ENCODE measurements at regions not wholly inside any gene's neighbourhood (a gene's known extent, or its start where the extent isn't known, plus 50 kb on each side); places are given as distances from the start of the nearest gene placed in this dataset.

DNA sequence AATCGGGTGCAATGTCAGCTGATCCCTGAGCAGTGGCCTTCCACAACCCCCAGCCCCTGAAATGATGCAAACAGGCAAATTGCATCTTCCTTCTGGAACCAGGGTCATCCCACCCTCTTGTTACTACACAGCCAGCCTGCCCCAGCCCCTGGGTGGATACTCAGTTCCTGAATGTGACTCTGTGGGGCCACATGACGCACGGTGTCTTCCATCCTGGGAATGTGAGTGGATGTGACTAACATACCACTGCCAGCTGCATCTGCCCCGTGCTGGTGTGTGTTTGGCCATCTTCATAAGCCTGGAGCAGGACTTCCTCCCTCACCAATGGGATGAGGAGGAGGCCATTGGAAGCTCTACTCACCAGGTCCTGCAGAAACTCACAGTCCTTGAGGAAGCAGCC, 257.9 kb upstream of the ADAMTS16 start:
- no peak for TF ChIP-seq SIN3A (IDR thresholded peaks at IDR 0.05; ENCODE audit: borderline replicate concordance, insufficient read depth, low read length)

DNA sequence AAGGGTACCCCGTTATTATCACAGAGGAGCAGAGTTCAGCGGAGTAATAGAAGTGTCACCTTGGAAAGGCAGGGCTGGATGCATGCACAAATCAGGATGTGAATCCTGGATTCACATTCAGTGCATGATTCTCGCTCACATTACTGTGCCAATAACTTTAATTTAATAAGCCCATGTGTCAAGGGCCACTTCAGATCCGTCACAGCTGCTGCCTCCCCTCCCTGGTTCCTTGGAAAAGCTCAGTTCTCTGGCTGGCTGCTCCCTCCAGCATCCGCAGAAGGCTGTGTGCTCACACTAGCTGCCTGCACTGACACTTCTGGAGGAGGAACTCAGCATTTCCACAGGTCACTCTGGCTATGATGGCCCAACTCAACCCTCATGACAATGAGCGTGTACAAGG, 256.8 kb upstream of the ADAMTS16 start:
- TF ChIP-seq SIN3A (IDR thresholded peaks at IDR 0.05; ENCODE audit: borderline replicate concordance, insufficient read depth, low read length), result no peak
- no peak for TF ChIP-seq FOXP2 (optimal IDR thresholded peaks at IDR 0.05; ENCODE audit: borderline replicate concordance, extremely low read depth, extremely low read length, insufficient read depth)
- TF ChIP-seq, protein P1, sequence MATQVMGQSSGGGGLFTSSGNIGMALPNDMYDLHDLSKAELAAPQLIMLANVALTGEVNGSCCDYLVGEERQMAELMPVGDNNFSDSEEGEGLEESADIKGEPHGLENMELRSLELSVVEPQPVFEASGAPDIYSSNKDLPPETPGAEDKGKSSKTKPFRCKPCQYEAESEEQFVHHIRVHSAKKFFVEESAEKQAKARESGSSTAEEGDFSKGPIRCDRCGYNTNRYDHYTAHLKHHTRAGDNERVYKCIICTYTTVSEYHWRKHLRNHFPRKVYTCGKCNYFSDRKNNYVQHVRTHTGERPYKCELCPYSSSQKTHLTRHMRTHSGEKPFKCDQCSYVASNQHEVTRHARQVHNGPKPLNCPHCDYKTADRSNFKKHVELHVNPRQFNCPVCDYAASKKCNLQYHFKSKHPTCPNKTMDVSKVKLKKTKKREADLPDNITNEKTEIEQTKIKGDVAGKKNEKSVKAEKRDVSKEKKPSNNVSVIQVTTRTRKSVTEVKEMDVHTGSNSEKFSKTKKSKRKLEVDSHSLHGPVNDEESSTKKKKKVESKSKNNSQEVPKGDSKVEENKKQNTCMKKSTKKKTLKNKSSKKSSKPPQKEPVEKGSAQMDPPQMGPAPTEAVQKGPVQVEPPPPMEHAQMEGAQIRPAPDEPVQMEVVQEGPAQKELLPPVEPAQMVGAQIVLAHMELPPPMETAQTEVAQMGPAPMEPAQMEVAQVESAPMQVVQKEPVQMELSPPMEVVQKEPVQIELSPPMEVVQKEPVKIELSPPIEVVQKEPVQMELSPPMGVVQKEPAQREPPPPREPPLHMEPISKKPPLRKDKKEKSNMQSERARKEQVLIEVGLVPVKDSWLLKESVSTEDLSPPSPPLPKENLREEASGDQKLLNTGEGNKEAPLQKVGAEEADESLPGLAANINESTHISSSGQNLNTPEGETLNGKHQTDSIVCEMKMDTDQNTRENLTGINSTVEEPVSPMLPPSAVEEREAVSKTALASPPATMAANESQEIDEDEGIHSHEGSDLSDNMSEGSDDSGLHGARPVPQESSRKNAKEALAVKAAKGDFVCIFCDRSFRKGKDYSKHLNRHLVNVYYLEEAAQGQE (IDR thresholded peaks at IDR 0.05; ENCODE audit: insufficient read depth in 1 of 2, low read depth in 2 of 2, low read length in 2 of 2), result no peak

DNA sequence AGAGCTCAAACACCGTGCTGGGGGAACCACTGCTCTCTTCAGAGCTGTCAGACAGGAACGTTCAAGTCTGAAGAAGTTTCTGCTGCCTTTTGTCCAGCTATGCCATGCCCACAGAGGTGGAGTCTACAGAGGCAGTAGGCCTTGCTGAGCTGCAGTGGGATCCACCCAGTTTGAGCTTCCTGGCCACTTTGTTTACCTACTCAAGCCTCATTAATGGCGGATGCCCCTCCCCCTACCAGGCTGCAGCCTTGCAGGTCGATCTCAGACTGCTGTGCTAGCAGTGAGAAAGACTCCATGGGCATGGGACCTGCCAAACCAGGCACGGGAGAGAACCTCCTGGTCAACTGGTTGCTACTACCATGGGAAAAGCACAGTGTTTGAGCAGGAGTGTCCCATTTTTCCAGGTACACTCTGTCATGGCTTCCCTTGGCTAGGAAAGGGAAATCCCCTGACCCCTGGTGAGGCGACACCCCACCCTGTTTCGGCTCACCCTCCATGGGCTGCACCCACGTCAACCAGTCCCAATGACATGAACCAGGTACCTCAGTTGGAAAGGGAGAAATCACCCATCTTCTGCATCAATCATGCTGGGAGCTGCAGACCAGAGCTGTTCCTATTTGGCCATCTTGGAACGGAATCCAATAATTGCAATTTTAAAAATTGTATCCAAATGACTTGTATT, 246.9 kb upstream of the ADAMTS16 start:
- TF ChIP-seq, protein P1 (IDR thresholded peaks at IDR 0.05; ENCODE audit: insufficient read depth in 1 of 2, low read depth in 2 of 2, low read length in 2 of 2), result no peak

DNA sequence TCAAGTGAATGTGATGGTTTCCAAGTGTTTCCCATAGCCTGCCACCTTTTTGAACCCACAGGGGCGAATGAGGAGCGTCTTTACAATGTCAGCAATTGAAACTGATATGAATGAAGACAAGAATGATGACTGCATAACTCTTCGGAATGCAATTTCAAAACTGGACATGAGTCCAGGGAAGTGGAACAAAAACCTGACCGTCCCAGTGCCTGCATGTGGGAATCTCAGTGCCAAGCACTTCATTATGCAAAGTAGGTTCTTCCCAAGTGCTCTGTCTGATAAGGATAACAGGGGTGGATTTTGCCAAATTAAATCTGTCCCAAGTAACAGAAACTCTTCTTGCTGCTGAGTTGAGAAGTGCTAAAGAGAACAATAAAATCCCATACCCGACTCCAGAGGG, 243.8 kb upstream of the ADAMTS16 start:
- TF ChIP-seq TAF1 (IDR thresholded peaks at IDR 0.05; ENCODE audit: borderline replicate concordance, insufficient read depth, low read length), result no peak
- TF ChIP-seq FOXP2 (optimal IDR thresholded peaks at IDR 0.05; ENCODE audit: borderline replicate concordance, extremely low read depth, extremely low read length, insufficient read depth), result no peak
- no peak for TF ChIP-seq POLR2AphosphoS5 (IDR thresholded peaks at IDR 0.05; ENCODE audit: low read depth, low read length)
- no peak for TF ChIP-seq SIN3A (IDR thresholded peaks at IDR 0.05; ENCODE audit: borderline replicate concordance, insufficient read depth, low read length)
- TF ChIP-seq, protein P1 (IDR thresholded peaks at IDR 0.05; ENCODE audit: insufficient read depth in 1 of 2, low read depth in 2 of 2, low read length in 2 of 2), result no peak

DNA sequence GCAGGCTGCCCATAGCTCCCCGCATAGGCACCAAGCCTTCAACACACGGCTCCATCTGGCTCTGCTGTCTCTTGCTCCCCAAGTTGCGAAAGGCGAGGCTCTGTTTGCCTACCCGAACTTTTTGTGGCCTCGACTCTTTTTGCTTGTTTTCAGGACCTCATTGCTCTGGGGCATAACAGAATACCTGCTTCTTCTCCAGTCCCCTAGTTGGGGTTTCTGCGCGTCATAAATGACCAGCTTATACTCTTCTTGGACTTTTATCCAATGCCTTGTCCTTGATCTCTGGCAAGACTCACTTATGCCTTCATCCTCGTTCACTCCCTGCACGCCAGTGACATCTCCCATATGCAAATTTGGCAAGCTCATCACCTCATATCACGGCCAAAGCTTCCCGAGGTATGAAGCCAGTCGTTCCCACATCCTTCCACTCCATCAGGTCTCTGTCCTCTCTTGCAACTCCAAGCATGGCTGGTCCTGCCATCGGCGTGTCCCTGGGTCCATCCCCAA, 238.8 kb upstream of the ADAMTS16 start:
- no peak for TF ChIP-seq POLR2AphosphoS5 (IDR thresholded peaks at IDR 0.05; ENCODE audit: low read depth, low read length)
- TF ChIP-seq SIN3A (IDR thresholded peaks at IDR 0.05; ENCODE audit: borderline replicate concordance, insufficient read depth, low read length), result no peak

DNA sequence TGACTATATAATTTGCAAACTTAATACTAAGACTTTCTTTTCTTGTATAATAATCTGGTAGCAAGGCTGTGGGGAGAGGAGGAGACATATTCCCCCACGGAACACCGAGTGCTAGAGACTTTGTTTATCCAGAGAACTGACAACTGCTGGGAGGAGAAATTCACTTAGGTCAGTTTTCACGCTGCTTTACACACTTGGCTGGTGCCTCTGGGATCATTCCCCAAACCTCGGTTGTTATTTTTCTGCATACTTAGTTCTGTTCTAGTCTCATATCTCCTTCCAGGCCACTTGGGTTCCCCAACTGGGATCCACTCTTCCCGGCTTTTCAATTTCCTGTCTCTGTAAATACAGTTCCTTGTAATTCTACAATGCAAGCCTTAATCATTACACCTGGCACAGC, 238.2 kb upstream of the ADAMTS16 start:
- TF ChIP-seq, protein P1 (IDR thresholded peaks at IDR 0.05; ENCODE audit: insufficient read depth in 1 of 2, low read depth in 2 of 2, low read length in 2 of 2), result no peak
- no peak for TF ChIP-seq FOXP2 (optimal IDR thresholded peaks at IDR 0.05; ENCODE audit: borderline replicate concordance, extremely low read depth, extremely low read length, insufficient read depth)
- TF ChIP-seq TAF1 (IDR thresholded peaks at IDR 0.05; ENCODE audit: borderline replicate concordance, insufficient read depth, low read length), result no peak
- no peak for TF ChIP-seq POLR2AphosphoS5 (IDR thresholded peaks at IDR 0.05; ENCODE audit: low read depth, low read length)
- no peak for TF ChIP-seq SIN3A (IDR thresholded peaks at IDR 0.05; ENCODE audit: borderline replicate concordance, insufficient read depth, low read length)

Measured in PFSK-1 (cell line).